Prostate gland (tissue), 2 donors: ENCODE measurements at regions not wholly inside any gene's neighbourhood (a gene's known extent, or its start where the extent isn't known, plus 50 kb on each side); places are given as distances from the start of the nearest gene placed in this dataset.

ENCODE experiments used
- DNase-seq: peaks from one replicate; pipeline ENCODE4 v3.0.0-alpha.2; 2019; ENCODE audit warnings: low spot score
- H3K27ac ChIP-seq, 2 donors: fragments of 200-600 bp; sonication (generic); 2 replicates each; pipeline ENCODE4 v1.5.1; 2017 to 2019
- H3K27me3 ChIP-seq: fragments of 200-600 bp; sonication (generic); replicated peaks from 2 replicates; pipeline ENCODE4 v1.5.1; 2019; ENCODE audit not compliant: insufficient read depth
- H3K36me3 ChIP-seq, 2 donors: fragments of 200-600 bp; sonication (generic); 1 replicate in 1 of 2; 2 replicates in 1 of 2; pipeline versions ENCODE4 v1.5.1 to v1.8.1; 2017 to 2019
- H3K4me1 ChIP-seq: fragments of 200-600 bp; sonication (generic); replicated peaks from 2 replicates; pipeline ENCODE4 v1.5.1; 2019
- H3K4me3 ChIP-seq, 2 donors: fragments of 200-600 bp; sonication (generic); 2 replicates each; pipeline ENCODE4 v1.5.1; 2017 to 2019
- H3K9me3 ChIP-seq: fragments of 200-600 bp; sonication (generic); 2 replicates; pipeline ENCODE4 v1.5.1; 2017
- CTCF ChIP-seq, 4 experiments: fragments of 200-600 bp in 2 of 4; fragments of 450-650 bp in 2 of 4; sonication (generic) in 2 of 4; IDR thresholded peaks; 1 replicate in 3 of 4; 2 replicates in 1 of 4; pipeline ENCODE4 v1.5.1; 2016 to 2019; ENCODE audit warnings: antibody characterized with exemption in 4 of 4, mild to moderate bottlenecking in 2 of 4, moderate library complexity in 2 of 4
- POLR2A ChIP-seq: fragments of 450-650 bp; IDR thresholded peaks from one replicate; pipeline ENCODE4 v1.6.1; 2016; ENCODE audit warnings: antibody characterized with exemption, mild to moderate bottlenecking
- POLR2AphosphoS5 ChIP-seq: sonication (generic); formaldehyde crosslinking; IDR thresholded peaks from one replicate; pipeline ENCODE4 v1.6.1; 2017; ENCODE audit warnings: antibody characterized with exemption
- WGBS: methylation state at CpG from one replicate; pipeline ENCODE4 v1.1.5; 2018; 5-methylcytosine and 5-hydroxymethylcytosine counted together
- intact Hi-C: fragments of 100-400 bp; cut with DNase I; formaldehyde crosslinking; loops from one replicate; pipeline ENCODE4 v1.14.2; 2022

GRCh38 chr5:86866036-86866435 lies 248.3 kb downstream of the COX7C start:
- intact Hi-C loops, result no loop called here
- WGBS, result 47% methylated on average over 1 of the region's 1 CpG
- H3K9me3 ChIP-seq, result no peaks in the 10 kb centered on the region
- TF ChIP-seq POLR2AphosphoS5, result no peak
- TF ChIP-seq POLR2A, result no peak
- TF ChIP-seq CTCF (IDR thresholded peaks at IDR 0.05), result no peak
- no peaks in the 10 kb centered on the region for H3K36me3 ChIP-seq
- H3K4me1 ChIP-seq, result no peaks in the 10 kb centered on the region
- no peaks in the 10 kb centered on the region for H3K27me3 ChIP-seq
- no peak overlapping the region for H3K27ac ChIP-seq
- H3K4me3 ChIP-seq, result no peak overlapping the region
- DNase-seq, result no peak

DNA sequence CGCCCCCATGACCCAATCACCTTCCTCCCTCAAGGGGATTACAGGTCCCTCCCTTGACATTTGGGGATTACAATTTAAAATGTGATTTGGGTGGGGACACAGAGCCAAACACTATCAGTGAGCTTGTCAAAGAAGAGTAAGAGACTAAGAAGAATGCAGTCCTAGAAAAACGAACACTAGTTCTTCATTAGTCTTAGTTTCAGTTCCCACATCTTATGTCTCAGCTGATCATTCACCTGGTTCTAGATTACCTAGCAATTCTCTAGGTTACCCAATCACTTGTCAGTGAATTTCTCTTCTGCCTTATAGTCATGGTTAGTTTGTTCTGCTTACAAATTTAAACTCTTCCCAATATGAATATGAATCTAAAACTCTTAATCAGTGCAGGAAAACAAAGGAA lies 251.5 kb downstream of the COX7C start:
- Histone ChIP-seq H3K36me3 (no peaks in the 10 kb centered on the region), H3K4me1 (no peaks in the 10 kb centered on the region), H3K27ac (no peak overlapping the region), H3K4me3 (no peak overlapping the region), H3K9me3 (no peaks in the 10 kb centered on the region), H3K27me3 (no peaks in the 10 kb centered on the region)
- WGBS, result 86% methylated on average over 2 of the region's 2 CpGs
- DNase-seq, result no peak
- intact Hi-C loops, result no loop called here
- TF ChIP-seq CTCF (IDR thresholded peaks at IDR 0.05), result no peak
- no peak for TF ChIP-seq POLR2AphosphoS5
- no peak for TF ChIP-seq POLR2A

GRCh38 chr5:86875539-86875938 lies 257.8 kb downstream of the COX7C start:
- TF ChIP-seq CTCF (IDR thresholded peaks at IDR 0.05) (no peak), POLR2A (no peak), POLR2AphosphoS5 (no peak)
- H3K4me3 ChIP-seq, result no peak overlapping the region

GRCh38 chr5:86878250-86878649 lies 260.5 kb downstream of the COX7C start:
- intact Hi-C loops, result no loop called here
- TF ChIP-seq POLR2AphosphoS5 (no peak), CTCF (IDR thresholded peaks at IDR 0.05) (no peak), POLR2A (no peak)

More at GRCh38 chr5:86875539-86875938, 257.8 kb downstream of the COX7C start:
- no peak for DNase-seq
- Histone ChIP-seq H3K9me3 (no peaks in the 10 kb centered on the region), H3K27ac (no peak overlapping the region), H3K4me1 (no peaks in the 10 kb centered on the region), H3K27me3 (no peaks in the 10 kb centered on the region), H3K36me3 (no peaks in the 10 kb centered on the region)
- intact Hi-C loops, result no loop called here
- WGBS, result 74% methylated on average over 2 of the region's 2 CpGs

DNA sequence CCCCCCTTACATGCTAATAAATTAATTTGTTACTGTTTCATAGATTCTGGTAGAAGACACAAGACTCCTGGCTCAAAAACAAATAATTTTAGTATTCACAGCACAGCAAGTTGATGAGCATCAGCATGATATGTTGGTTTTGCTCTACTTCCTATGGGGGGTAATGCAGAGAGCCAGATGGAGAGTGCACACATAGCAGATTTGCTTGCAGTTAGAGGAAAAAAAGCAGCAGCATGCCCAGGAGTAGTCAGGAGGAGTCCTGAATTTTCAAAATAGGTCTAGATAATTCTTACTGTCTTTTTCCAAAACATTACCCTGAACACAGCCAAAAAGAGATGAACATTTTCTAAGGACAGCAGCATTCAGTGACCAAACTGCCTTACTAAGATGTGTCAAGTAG lies 261.3 kb downstream of the COX7C start:
- no peak overlapping the region for H3K27ac ChIP-seq
- H3K36me3 ChIP-seq, result no peaks in the 10 kb centered on the region
- TF ChIP-seq POLR2AphosphoS5 (no peak), POLR2A (no peak), CTCF (IDR thresholded peaks at IDR 0.05) (no peak)
- no peaks in the 10 kb centered on the region for H3K9me3 ChIP-seq
- no peak for DNase-seq
- no peaks in the 10 kb centered on the region for H3K4me1 ChIP-seq
- intact Hi-C loops, result no loop called here
- H3K27me3 ChIP-seq, result no peaks in the 10 kb centered on the region
- no peak overlapping the region for H3K4me3 ChIP-seq

More at GRCh38 chr5:86878250-86878649, 260.5 kb downstream of the COX7C start:
- H3K9me3 ChIP-seq, result no peaks in the 10 kb centered on the region
- no peaks in the 10 kb centered on the region for H3K36me3 ChIP-seq
- no peak overlapping the region for H3K27ac ChIP-seq
- no peak for DNase-seq
- no peaks in the 10 kb centered on the region for H3K4me1 ChIP-seq
- H3K4me3 ChIP-seq, result no peak overlapping the region
- no peaks in the 10 kb centered on the region for H3K27me3 ChIP-seq
